ENCODE measurements at regions not wholly inside any gene's neighbourhood (a gene's known extent, or its start where the extent isn't known, plus 50 kb on each side); places are given as distances from the start of the nearest gene placed in this dataset.

DNA sequence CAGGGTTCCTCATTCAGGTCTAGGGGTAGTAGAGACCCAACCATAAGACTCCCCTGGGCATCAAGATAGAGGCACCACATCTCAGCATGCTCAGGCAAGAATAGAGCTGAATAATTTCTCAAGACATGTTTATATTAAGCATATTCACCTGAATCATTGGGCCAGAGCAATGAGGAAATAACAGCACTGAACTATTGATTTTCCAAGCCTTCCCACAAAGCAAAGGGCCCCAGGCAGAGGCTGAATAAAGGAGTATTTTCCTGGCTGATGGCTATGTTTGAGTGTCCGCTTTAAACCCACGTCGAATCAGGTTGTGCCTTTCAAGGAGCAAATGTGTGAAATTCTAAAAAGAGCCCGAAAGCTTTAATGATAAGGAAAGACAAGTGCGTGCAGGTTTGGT lies 129.2 kb downstream of the HSD17B3 start:
- peaks cover 0 to 4% of the 10 kb centered on the region in 2 experiments; a peak in 1 of 5 replicates for H3K4me1 ChIP-seq (replicated peaks in 1 of 2; ENCODE audit: control insufficient read depth in 2 of 2, insufficient read depth in 2 of 2, low read length in 2 of 2)
- H3K9ac ChIP-seq (ENCODE audit: insufficient read depth in 1 of 2, low read depth in 2 of 2, low read length in 2 of 2) = no peak overlapping the region
- ChIA-PET CTCF (ENCODE audit: low intra/inter-chr PET ratio) (no interaction called here), POLR2A (interaction anchor here (0.6 kb wide), 1 partner anchor 498 kb away, joined by 3 read pairs; no protein-coding TSS in a partner anchor)
- no peaks in the 10 kb centered on the region; the same call in 1 of the 2 replicates for H4K20me1 ChIP-seq (replicated peaks; ENCODE audit: control insufficient read depth, insufficient read depth, low read length)
- no peaks in the 10 kb centered on the region for H3K9me1 ChIP-seq (ENCODE audit: control insufficient read depth, insufficient read depth, low read length)
- FAIRE-seq (no peak), ATAC-seq (no peak), DNase-seq (ENCODE audit: extremely low read depth in 1 of 4, low spot score in 3 of 4) (no peak)
- TF ChIP-seq HCFC1 (IDR thresholded peaks at IDR 0.05; ENCODE audit: low read depth, low read length) (no peak), ETV6 (IDR thresholded peaks at IDR 0.05; ENCODE audit: borderline replicate concordance in 1 of 2, low read depth in 2 of 2, low read length in 1 of 2) (no peak), ETV6 (CRISPR knock-in tag; IDR thresholded peaks at IDR 0.05; ENCODE audit: borderline replicate concordance) (no peak), ARID2 (IDR thresholded peaks at IDR 0.05) (no peak), RBM17 (IDR thresholded peaks at IDR 0.05; ENCODE audit: borderline replicate concordance, low read depth, low read length) (no peak)
- TF ChIP-seq, protein P1, sequence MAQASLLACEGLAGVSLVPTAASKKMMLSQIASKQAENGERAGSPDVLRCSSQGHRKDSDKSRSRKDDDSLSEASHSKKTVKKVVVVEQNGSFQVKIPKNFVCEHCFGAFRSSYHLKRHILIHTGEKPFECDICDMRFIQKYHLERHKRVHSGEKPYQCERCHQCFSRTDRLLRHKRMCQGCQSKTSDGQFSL (CRISPR knock-in tag; IDR thresholded peaks at IDR 0.05) = no peak
- TF ChIP-seq, protein P1 (tag; IDR thresholded peaks at IDR 0.05) = no peak
- no peak overlapping the region for H2AFZ ChIP-seq (ENCODE audit: low read depth, low read length)
- H3K9me3 ChIP-seq (replicated peaks; ENCODE audit: control insufficient read depth, insufficient read depth, low read depth, low read length) = no peaks in the 10 kb centered on the region
- peaks cover 49 to 58% of the 10 kb centered on the region in 2 experiments; a peak in 4 of 5 replicates for H3K27me3 ChIP-seq (ENCODE audit: control insufficient read depth in 2 of 2, insufficient read depth in 2 of 2, low read length in 2 of 2)
- BruUV-seq (replicated peaks) = no TSS peak
- no peak overlapping the region for H3K27ac ChIP-seq (ENCODE audit: extremely low read depth, low read depth, low read length)
- H3K4me3 ChIP-seq = no peak overlapping the region
- in situ Hi-C loops (cut with MboI) = no loop called here
- no peaks in the 10 kb centered on the region for H3K79me2 ChIP-seq (ENCODE audit: control insufficient read depth, insufficient read depth, low read length)
- 7% methylated on average over 5 of the region's 5 CpGs for WGBS (ENCODE audit: insufficient coverage, low coverage, missing lambda C conversion rate)
- H3K36me3 ChIP-seq (ENCODE audit: control insufficient read depth, insufficient read depth, low read length) = no peaks in the 10 kb centered on the region
- H3K4me2 ChIP-seq (ENCODE audit: insufficient read depth, low read length) = no peak overlapping the region
- intact Hi-C loops (cut with micrococcal nuclease) = no loop called here
